Peyer's patch (tissue), 4 donors: ENCODE measurements at regions not wholly inside any gene's neighbourhood (a gene's known extent, or its start where the extent isn't known, plus 50 kb on each side); places are given as distances from the start of the nearest gene placed in this dataset.

Experiments used
- CTCF ChIP-seq, 6 experiments: fragments of 450-650 bp in 4 of 6; fragments of 200-600 bp in 2 of 6; sonication (generic) in 1 of 6; IDR thresholded peaks; one replicate each; pipeline ENCODE4 v1.5.1; 2017 to 2019; ENCODE audit warnings: antibody characterized with exemption in 6 of 6, mild to moderate bottlenecking in 3 of 6, moderate library complexity in 1 of 6
- POLR2A ChIP-seq, 2 donors: fragments of 450-650 bp; IDR thresholded peaks; one replicate each; pipeline ENCODE4 v1.5.1; 2017; ENCODE audit warnings: antibody characterized with exemption in 2 of 2, mild to moderate bottlenecking in 2 of 2, moderate library complexity in 2 of 2

GRCh38 chrX:151852294-151852693 lies 60.4 kb upstream of the MAGEA4 start:
- TF ChIP-seq CTCF (IDR thresholded peaks at IDR 0.05) = peak in 1 of 6 experiments; percentile 17
- no peak for TF ChIP-seq POLR2A (IDR thresholded peaks at IDR 0.05)
